ENCODE measurements at regions not wholly inside any gene's neighbourhood (a gene's known extent, or its start where the extent isn't known, plus 50 kb on each side); places are given as distances from the start of the nearest gene placed in this dataset.

- TF ChIP-seq CTCF (IDR thresholded peaks at IDR 0.05; ENCODE audit: low read depth, low read length) (no peak), EZH2phosphoT487 (IDR thresholded peaks at IDR 0.05; ENCODE audit: low read depth) (no peak)
Measured at GRCh38 chr7:119415682-119416081, 857.3 kb upstream of the KCND2 start.

Data from OCI-LY3 (cell line).